ENCODE measurements at regions not wholly inside any gene's neighbourhood (a gene's known extent, or its start where the extent isn't known, plus 50 kb on each side); places are given as distances from the start of the nearest gene placed in this dataset.

GRCh38 chr6:21367148-21367547 lies 226.4 kb upstream of the SOX4 start:
- Mint-ChIP-seq H3K4me3 (ENCODE audit: low read depth) (no peak overlapping the region), H3K4me1 (ENCODE audit: low read depth) (no peaks in the 10 kb centered on the region), H3K27ac (no peak overlapping the region), H3K36me3 (ENCODE audit: low read depth) (no peaks in the 10 kb centered on the region), H3K27me3 (ENCODE audit: low read depth) (no peaks in the 10 kb centered on the region), H3K9me3 (no peaks in the 10 kb centered on the region)
- intact Hi-C loops (cut with micrococcal nuclease): no loop called here
- no peak for DNase-seq (ENCODE audit: low spot score)

DNA sequence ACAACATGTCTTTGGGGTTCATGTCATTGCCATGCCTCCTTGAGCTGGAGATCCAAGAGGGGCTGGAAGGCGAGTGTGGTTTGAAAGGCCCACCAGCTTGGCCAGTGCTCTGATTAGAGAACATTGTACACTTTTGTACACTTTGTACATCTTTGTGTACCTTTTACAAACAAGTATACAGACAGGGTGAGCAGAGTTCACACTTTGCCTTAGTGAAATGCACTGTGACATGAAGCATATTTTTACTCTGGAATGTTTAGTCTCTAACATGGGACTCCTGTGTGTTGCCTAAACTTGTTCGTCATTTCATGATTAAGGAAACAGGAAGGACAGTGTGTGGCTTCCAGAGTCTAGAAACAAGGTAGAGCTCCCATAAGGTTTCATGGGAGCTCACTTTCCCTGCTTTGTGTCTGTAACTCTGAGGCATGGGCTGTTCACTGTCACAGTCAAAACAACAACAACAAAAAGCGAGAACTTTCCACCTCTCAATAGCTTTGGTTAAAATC lies 225.8 kb upstream of the SOX4 start:
- intact Hi-C loops (cut with micrococcal nuclease): no loop called here
- Mint-ChIP-seq H3K27ac (no peak overlapping the region), H3K4me3 (ENCODE audit: low read depth) (no peak overlapping the region), H3K4me1 (ENCODE audit: low read depth) (no peaks in the 10 kb centered on the region), H3K27me3 (ENCODE audit: low read depth) (no peaks in the 10 kb centered on the region), H3K36me3 (ENCODE audit: low read depth) (no peaks in the 10 kb centered on the region), H3K9me3 (no peaks in the 10 kb centered on the region)
- DNase-seq (ENCODE audit: low spot score): no peak

DNA sequence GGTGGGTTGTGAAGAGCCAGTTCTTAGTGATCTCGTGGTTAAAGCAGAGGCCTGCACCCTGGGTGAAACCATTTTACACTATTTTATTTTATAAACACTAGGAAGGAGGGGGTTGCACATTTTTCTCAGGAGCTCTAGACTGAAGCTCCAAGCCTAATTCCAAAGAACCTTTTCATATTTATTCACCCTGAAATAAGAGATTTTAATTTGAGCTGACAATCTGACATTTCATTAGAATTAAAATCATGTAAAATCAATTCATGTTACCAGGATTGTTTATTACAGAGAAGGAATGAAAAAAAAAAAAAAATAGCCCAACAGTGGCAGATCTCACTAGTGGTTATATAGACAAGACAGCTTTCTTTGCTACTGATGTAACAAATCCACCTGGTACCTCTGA lies 222.5 kb upstream of the SOX4 start:
- no peaks in the 10 kb centered on the region for H3K9me3 Mint-ChIP-seq

GRCh38 chr6:21371676-21372171 lies 221.8 kb upstream of the SOX4 start:
- DNase-seq (ENCODE audit: low spot score): no peak
- H3K27me3 Mint-ChIP-seq (ENCODE audit: low read depth): peaks cover 2% of the 10 kb centered on the region
- intact Hi-C loops (cut with micrococcal nuclease): no loop called here
- H3K9me3 Mint-ChIP-seq: no peaks in the 10 kb centered on the region
- no peaks in the 10 kb centered on the region for H3K36me3 Mint-ChIP-seq (ENCODE audit: low read depth)
- no peak overlapping the region for H3K4me3 Mint-ChIP-seq (ENCODE audit: low read depth)
- H3K27ac Mint-ChIP-seq: no peak overlapping the region
- H3K4me1 Mint-ChIP-seq (ENCODE audit: low read depth): no peaks in the 10 kb centered on the region

More for the DNA sequence above, 222.5 kb upstream of the SOX4 start:
- Mint-ChIP-seq H3K36me3 (ENCODE audit: low read depth) (no peaks in the 10 kb centered on the region), H3K4me3 (ENCODE audit: low read depth) (no peak overlapping the region), H3K4me1 (ENCODE audit: low read depth) (no peaks in the 10 kb centered on the region), H3K27me3 (ENCODE audit: low read depth) (peaks cover 2% of the 10 kb centered on the region), H3K27ac (no peak overlapping the region)
- DNase-seq (ENCODE audit: low spot score): no peak
- intact Hi-C loops (cut with micrococcal nuclease): no loop called here

GRCh38 chr6:21375151-21376116 lies 218.1 kb upstream of the SOX4 start:
- no peak for DNase-seq (ENCODE audit: low spot score)
- peaks cover 2% of the 10 kb centered on the region for H3K27me3 Mint-ChIP-seq (ENCODE audit: low read depth)

GRCh38 chr6:21377356-21377755 lies 216.2 kb upstream of the SOX4 start:
- Mint-ChIP-seq H3K27ac (no peak overlapping the region), H3K36me3 (ENCODE audit: low read depth) (no peaks in the 10 kb centered on the region), H3K9me3 (no peaks in the 10 kb centered on the region), H3K4me3 (ENCODE audit: low read depth) (no peak overlapping the region), H3K4me1 (ENCODE audit: low read depth) (no peaks in the 10 kb centered on the region), H3K27me3 (ENCODE audit: low read depth) (peaks cover 2% of the 10 kb centered on the region)
- DNase-seq (ENCODE audit: low spot score): no peak
- intact Hi-C loops (cut with micrococcal nuclease): no loop called here

More at GRCh38 chr6:21375151-21376116, 218.1 kb upstream of the SOX4 start:
- intact Hi-C loops (cut with micrococcal nuclease): no loop called here
- Mint-ChIP-seq H3K27ac (no peak overlapping the region), H3K4me1 (ENCODE audit: low read depth) (no peaks in the 10 kb centered on the region), H3K9me3 (no peaks in the 10 kb centered on the region), H3K4me3 (ENCODE audit: low read depth) (no peak overlapping the region), H3K36me3 (ENCODE audit: low read depth) (no peaks in the 10 kb centered on the region)

GRCh38 chr6:21381331-21381963 lies 212.1 kb upstream of the SOX4 start:
- intact Hi-C loops (cut with micrococcal nuclease): no loop called here
- H3K4me1 Mint-ChIP-seq (ENCODE audit: low read depth): no peaks in the 10 kb centered on the region
- no peaks in the 10 kb centered on the region for H3K36me3 Mint-ChIP-seq (ENCODE audit: low read depth)
- peaks cover 5% of the 10 kb centered on the region for H3K9me3 Mint-ChIP-seq
- H3K27ac Mint-ChIP-seq: no peak overlapping the region
- peaks cover 2% of the 10 kb centered on the region for H3K27me3 Mint-ChIP-seq (ENCODE audit: low read depth)
- H3K4me3 Mint-ChIP-seq (ENCODE audit: low read depth): no peak overlapping the region
- DNase-seq (ENCODE audit: low spot score): no peak

DNA sequence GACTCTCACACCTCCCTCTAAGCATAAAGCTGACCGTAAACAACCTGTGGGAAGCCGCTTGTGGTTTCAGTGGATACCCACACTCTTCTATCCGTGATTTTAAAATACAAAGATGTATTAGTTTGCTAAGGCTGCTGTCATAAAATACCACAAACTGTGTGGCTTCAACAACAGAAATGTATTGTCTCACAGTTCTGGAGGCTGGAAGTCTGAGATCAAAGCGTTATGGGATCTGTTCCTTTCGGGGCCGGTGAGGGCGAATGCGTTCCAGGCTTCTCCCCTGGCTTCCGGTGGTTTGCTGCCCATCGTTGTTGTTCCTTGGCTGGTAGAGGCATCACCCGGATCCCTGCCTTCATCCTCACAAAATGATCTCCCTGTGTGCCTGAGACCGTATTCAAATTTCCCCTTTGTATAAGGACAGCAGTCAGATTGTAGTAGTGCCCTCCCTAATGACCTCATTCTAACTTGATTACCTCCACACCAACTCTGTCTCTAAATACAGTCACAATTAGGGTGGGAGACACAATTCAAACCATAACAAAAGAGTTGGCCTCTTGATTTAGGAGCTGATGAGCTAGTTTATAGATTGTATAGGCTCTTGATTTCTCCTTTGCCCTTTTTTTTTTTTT lies 210.6 kb upstream of the SOX4 start:
- no peaks in the 10 kb centered on the region for H3K36me3 Mint-ChIP-seq (ENCODE audit: low read depth)
- peaks cover 2% of the 10 kb centered on the region for H3K27me3 Mint-ChIP-seq (ENCODE audit: low read depth)
- H3K4me3 Mint-ChIP-seq (ENCODE audit: low read depth): no peak overlapping the region
- peaks cover 5% of the 10 kb centered on the region for H3K9me3 Mint-ChIP-seq
- H3K27ac Mint-ChIP-seq: no peak overlapping the region
- no peak for DNase-seq (ENCODE audit: low spot score)
- intact Hi-C loops (cut with micrococcal nuclease): no loop called here
- no peaks in the 10 kb centered on the region for H3K4me1 Mint-ChIP-seq (ENCODE audit: low read depth)

- Mint-ChIP-seq H3K27ac (no peak overlapping the region), H3K27me3 (ENCODE audit: low read depth) (peaks cover 2% of the 10 kb centered on the region), H3K4me1 (ENCODE audit: low read depth) (no peaks in the 10 kb centered on the region), H3K36me3 (ENCODE audit: low read depth) (no peaks in the 10 kb centered on the region), H3K4me3 (ENCODE audit: low read depth) (no peak overlapping the region), H3K9me3 (peaks cover 5% of the 10 kb centered on the region)
- DNase-seq (ENCODE audit: low spot score): no peak
- intact Hi-C loops (cut with micrococcal nuclease): no loop called here
Observed at GRCh38 chr6:21383450-21384085, 210.0 kb upstream of the SOX4 start.

- Mint-ChIP-seq H3K27ac (no peak overlapping the region), H3K27me3 (ENCODE audit: low read depth) (peaks cover 2% of the 10 kb centered on the region), H3K36me3 (ENCODE audit: low read depth) (no peaks in the 10 kb centered on the region), H3K9me3 (peaks cover 5% of the 10 kb centered on the region), H3K4me3 (ENCODE audit: low read depth) (no peak overlapping the region), H3K4me1 (ENCODE audit: low read depth) (no peaks in the 10 kb centered on the region)
- no peak for DNase-seq (ENCODE audit: low spot score)
- intact Hi-C loops (cut with micrococcal nuclease): no loop called here
Observed at GRCh38 chr6:21384216-21384615, 209.3 kb upstream of the SOX4 start.

DNA sequence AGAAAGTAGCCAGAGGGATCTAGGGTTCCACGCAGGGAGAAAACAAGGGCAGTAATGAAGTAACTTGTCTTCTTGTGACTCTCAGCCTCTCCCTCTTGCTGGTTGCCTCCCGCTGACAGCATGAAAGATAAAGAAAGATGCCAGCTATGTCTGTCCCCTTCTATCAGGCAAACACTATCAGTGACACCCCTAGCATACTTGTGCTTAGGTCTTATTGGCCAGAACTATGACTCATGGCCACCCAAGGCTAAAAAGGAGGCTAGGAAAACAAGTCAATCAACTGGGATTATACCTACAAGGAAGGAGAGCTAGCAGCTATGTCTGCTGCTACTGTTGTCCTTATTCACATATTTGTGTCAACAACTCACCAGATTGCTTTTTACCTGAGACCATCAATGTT lies 206.8 kb upstream of the SOX4 start:
- H3K27me3 Mint-ChIP-seq (ENCODE audit: low read depth): peaks cover 2% of the 10 kb centered on the region
- H3K27ac Mint-ChIP-seq: no peak overlapping the region

DNA sequence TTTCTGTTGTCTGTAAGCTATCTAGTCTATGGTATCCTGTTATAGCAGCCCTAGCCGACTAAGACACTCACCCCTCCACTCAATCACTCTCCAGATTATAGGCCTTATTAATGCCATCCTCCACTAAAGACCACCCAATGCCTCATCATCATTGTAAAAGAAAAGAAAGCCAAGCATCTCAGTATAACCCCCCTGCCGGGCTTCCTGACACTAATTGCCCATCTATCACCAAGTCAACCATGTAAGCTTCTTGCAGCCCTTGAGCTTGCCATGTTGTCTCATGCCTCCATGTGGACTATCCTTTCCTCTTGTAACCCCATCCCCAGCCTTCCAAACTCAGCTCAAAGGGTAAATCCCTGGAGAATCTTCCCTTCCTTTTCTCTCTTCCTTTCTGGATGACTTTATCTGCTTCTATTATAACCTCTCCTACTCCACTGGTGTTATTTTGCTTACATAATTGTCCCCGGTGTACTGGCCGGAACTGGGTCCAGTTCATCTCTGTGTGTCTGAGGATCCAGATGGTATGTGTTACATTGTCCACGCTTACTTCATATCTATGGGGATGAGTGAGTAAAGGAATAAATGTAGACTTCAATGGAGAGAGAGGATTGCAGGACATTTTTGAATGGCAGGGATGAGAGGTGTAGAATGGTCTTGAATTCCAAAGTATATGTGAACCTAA lies 202.9 kb upstream of the SOX4 start:
- Mint-ChIP-seq H3K27ac (no peak overlapping the region), H3K9me3 (peaks cover 1% of the 10 kb centered on the region), H3K27me3 (ENCODE audit: low read depth) (peaks cover 1% of the 10 kb centered on the region), H3K36me3 (ENCODE audit: low read depth) (no peaks in the 10 kb centered on the region), H3K4me1 (ENCODE audit: low read depth) (no peaks in the 10 kb centered on the region), H3K4me3 (ENCODE audit: low read depth) (no peak overlapping the region)
- DNase-seq (ENCODE audit: low spot score): no peak
- intact Hi-C loops (cut with micrococcal nuclease): no loop called here

More for the DNA sequence above, 206.8 kb upstream of the SOX4 start:
- Mint-ChIP-seq H3K4me3 (ENCODE audit: low read depth) (no peak overlapping the region), H3K36me3 (ENCODE audit: low read depth) (no peaks in the 10 kb centered on the region), H3K9me3 (peaks cover 5% of the 10 kb centered on the region), H3K4me1 (ENCODE audit: low read depth) (no peaks in the 10 kb centered on the region)
- intact Hi-C loops (cut with micrococcal nuclease): no loop called here
- DNase-seq (ENCODE audit: low spot score): no peak

Measured in activated T-helper 2 cell treated with anti-CD3 and anti-CD28 coated beads, Interferon-gamma antibody, Interleukin-2, Interleukin-4, amounts not matched to agents 10 μg/mL and 5 μg/mL and 100 μg/mL, durations not matched to agents 14 hours and 24 hours and 36 hours (primary cell).